Gastrocnemius medialis (tissue), 4 donors: ENCODE measurements at regions not wholly inside any gene's neighbourhood (a gene's known extent, or its start where the extent isn't known, plus 50 kb on each side); places are given as distances from the start of the nearest gene placed in this dataset.

Experiments used
- ATAC-seq, 2 donors: fragments of 150-250 bp; one replicate each; pipeline ENCODE4 v1.9.1; 2016
- DNase-seq, 2 donors: peaks; one replicate each; pipeline ENCODE4 v3.0.0-alpha.2; 2019
- H3K27ac ChIP-seq, 4 donors: fragments of 200-600 bp; sonication (generic); 1 replicate in 1 of 4; 2 replicates in 3 of 4; pipeline ENCODE4 v1.5.1; 2016 to 2018; ENCODE audit warnings: mild to moderate bottlenecking in 2 of 4, moderate library complexity in 1 of 4
- H3K27me3 ChIP-seq, 3 donors: fragments of 200-600 bp; sonication (generic) in 2 of 3; 1 replicate in 1 of 3; 2 replicates in 2 of 3; pipeline versions ENCODE4 v1.5.1 to v1.6.0; 2016 to 2019; ENCODE audit warnings: mild to moderate bottlenecking in 1 of 3, moderate library complexity in 1 of 3
- H3K36me3 ChIP-seq, 2 donors: fragments of 200-600 bp; sonication (generic) in 1 of 2; one replicate each; pipeline ENCODE4 v1.5.1; 2017 to 2018
- H3K4me1 ChIP-seq, 2 donors: fragments of 200-600 bp; sonication (generic) in 1 of 2; one replicate each; pipeline ENCODE4 v1.5.1; 2016 to 2017; ENCODE audit warnings: mild to moderate bottlenecking in 2 of 2
- H3K4me3 ChIP-seq, 4 donors: fragments of 200-600 bp; sonication (generic) in 3 of 4; 1 replicate in 1 of 4; 2 replicates in 3 of 4; pipeline ENCODE4 v1.5.1; 2016 to 2019; ENCODE audit warnings: mild to moderate bottlenecking in 2 of 4
- H3K9me3 ChIP-seq, 3 donors: fragments of 200-600 bp; sonication (generic) in 2 of 3; 1 replicate in 1 of 3; 2 replicates in 2 of 3; pipeline ENCODE4 v1.5.1; 2016 to 2019
- POLR2A ChIP-seq, 2 donors: fragments of 450-650 bp; IDR thresholded peaks; one replicate each; pipeline ENCODE4 v1.6.1; 2017; ENCODE audit warnings: antibody characterized with exemption in 2 of 2, mild to moderate bottlenecking in 2 of 2, moderate library complexity in 2 of 2
- in situ Hi-C, 4 donors: fragments of 200-750 bp; cut with MboI; loops; one replicate each; pipeline versions ENCODE4 v1.15.0 to v1.8.0; 2017; ENCODE audit warnings: low sequenced_read_pairs in 4 of 4
- intact Hi-C: fragments of 100-400 bp; cut with DNase I; formaldehyde crosslinking; loops from one replicate; pipeline ENCODE4 v1.15.1; 2023; ENCODE audit warnings: low total_unique reads
- TF ChIP-seq, protein P1 (sequence below), 5 experiments: fragments of 450-650 bp in 3 of 5; fragments of 200-600 bp in 2 of 5; sonication (generic) in 2 of 5; IDR thresholded peaks in 4 of 5; conservative IDR thresholded peaks in 1 of 5; 1 replicate in 4 of 5; 2 replicates in 1 of 5; pipeline ENCODE4 v1.5.1; 2016 to 2019; ENCODE audit warnings: antibody characterized with exemption in 5 of 5, mild to moderate bottlenecking in 3 of 5, moderate library complexity in 3 of 5

- H3K4me3 ChIP-seq: no peak overlapping the region
- no peaks in the 10 kb centered on the region for H3K9me3 ChIP-seq
- no peaks in the 10 kb centered on the region for H3K36me3 ChIP-seq
- DNase-seq (no peak), ATAC-seq (no peak)
- intact Hi-C loops: no loop called here
- no peaks in the 10 kb centered on the region for H3K27me3 ChIP-seq
- no peak overlapping the region for H3K27ac ChIP-seq
- peaks cover 15 to 17% of the 10 kb centered on the region in 2 donors for H3K4me1 ChIP-seq
- TF ChIP-seq POLR2A (IDR thresholded peaks at IDR 0.05): no peak
- TF ChIP-seq, protein P1, sequence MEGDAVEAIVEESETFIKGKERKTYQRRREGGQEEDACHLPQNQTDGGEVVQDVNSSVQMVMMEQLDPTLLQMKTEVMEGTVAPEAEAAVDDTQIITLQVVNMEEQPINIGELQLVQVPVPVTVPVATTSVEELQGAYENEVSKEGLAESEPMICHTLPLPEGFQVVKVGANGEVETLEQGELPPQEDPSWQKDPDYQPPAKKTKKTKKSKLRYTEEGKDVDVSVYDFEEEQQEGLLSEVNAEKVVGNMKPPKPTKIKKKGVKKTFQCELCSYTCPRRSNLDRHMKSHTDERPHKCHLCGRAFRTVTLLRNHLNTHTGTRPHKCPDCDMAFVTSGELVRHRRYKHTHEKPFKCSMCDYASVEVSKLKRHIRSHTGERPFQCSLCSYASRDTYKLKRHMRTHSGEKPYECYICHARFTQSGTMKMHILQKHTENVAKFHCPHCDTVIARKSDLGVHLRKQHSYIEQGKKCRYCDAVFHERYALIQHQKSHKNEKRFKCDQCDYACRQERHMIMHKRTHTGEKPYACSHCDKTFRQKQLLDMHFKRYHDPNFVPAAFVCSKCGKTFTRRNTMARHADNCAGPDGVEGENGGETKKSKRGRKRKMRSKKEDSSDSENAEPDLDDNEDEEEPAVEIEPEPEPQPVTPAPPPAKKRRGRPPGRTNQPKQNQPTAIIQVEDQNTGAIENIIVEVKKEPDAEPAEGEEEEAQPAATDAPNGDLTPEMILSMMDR (IDR thresholded peaks at IDR 0.05 in 4 of 5, conservative IDR thresholded peaks at IDR 0.05 in 1 of 5): no peak
- in situ Hi-C loops: no loop called here
Observed at GRCh38 chr13:76222511-76222910, 586.4 kb downstream of the LMO7 start.

DNA sequence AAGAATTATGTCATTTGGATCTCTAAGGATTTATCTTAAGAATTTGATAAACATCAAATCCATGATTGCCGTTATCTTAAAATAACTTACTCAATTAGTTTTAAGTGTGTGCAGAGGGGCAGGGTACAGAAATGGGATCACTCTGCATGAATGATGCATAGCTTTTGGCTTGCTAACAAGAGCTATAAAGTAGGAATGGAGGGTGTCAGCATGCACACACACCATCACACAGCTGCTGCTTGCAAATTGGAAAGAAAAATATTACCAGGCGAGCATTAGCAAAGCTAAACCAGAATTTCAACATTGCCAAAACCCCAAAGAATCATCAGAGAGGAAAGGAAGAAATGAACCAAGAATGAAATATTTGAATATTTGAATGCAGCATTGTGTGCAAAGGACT, 580.6 kb downstream of the LMO7 start:
- intact Hi-C loops: no loop called here
- Histone ChIP-seq H3K27ac (no peak overlapping the region), H3K27me3 (no peaks in the 10 kb centered on the region), H3K36me3 (no peaks in the 10 kb centered on the region), H3K9me3 (no peaks in the 10 kb centered on the region), H3K4me1 (no peaks in the 10 kb centered on the region), H3K4me3 (no peak overlapping the region)
- in situ Hi-C loops: no loop called here
- ATAC-seq (no peak), DNase-seq (no peak)
- TF ChIP-seq, protein P1 (IDR thresholded peaks at IDR 0.05 in 4 of 5, conservative IDR thresholded peaks at IDR 0.05 in 1 of 5): no peak
- TF ChIP-seq POLR2A (IDR thresholded peaks at IDR 0.05): no peak

DNA sequence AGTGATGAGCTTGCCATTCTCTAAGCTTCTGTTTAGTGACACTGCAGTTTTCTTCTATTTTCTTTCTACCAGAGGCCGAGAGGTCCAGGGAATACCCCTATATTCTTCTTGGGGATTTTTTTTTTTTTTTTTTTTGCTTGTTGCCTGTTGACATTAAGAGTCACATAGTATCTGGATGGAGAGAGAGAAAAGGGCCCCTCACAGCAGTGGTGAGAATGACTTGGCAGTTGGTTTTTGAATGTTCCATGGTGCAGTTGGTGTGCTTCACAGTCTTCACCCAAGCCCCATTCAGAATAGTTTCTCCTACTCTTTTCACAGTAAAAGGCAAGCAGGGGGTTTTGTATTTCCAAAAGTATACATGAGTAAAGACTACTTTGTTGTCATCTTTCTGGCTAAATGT, 577.9 kb downstream of the LMO7 start:
- Histone ChIP-seq H3K27me3 (no peaks in the 10 kb centered on the region), H3K36me3 (no peaks in the 10 kb centered on the region), H3K4me1 (no peaks in the 10 kb centered on the region), H3K4me3 (no peak overlapping the region), H3K27ac (no peak overlapping the region), H3K9me3 (no peaks in the 10 kb centered on the region)
- no peak for TF ChIP-seq POLR2A (IDR thresholded peaks at IDR 0.05)
- TF ChIP-seq, protein P1 (IDR thresholded peaks at IDR 0.05 in 4 of 5, conservative IDR thresholded peaks at IDR 0.05 in 1 of 5): no peak
- DNase-seq (no peak), ATAC-seq (no peak)
- intact Hi-C loops: no loop called here
- in situ Hi-C loops: no loop called here

- no peaks in the 10 kb centered on the region for H3K4me1 ChIP-seq
- no peak for DNase-seq
- H3K27ac ChIP-seq: no peak overlapping the region
- TF ChIP-seq POLR2A (IDR thresholded peaks at IDR 0.05): no peak
- TF ChIP-seq, protein P1 (IDR thresholded peaks at IDR 0.05 in 4 of 5, conservative IDR thresholded peaks at IDR 0.05 in 1 of 5): no peak
- no peaks in the 10 kb centered on the region for H3K36me3 ChIP-seq
- H3K27me3 ChIP-seq: no peaks in the 10 kb centered on the region
- no peaks in the 10 kb centered on the region for H3K9me3 ChIP-seq
- ATAC-seq: no peak
- in situ Hi-C loops (no loop called here), intact Hi-C loops (no loop called here)
- H3K4me3 ChIP-seq: no peak overlapping the region
Observed at GRCh38 chr13:76213423-76213904, 577.3 kb downstream of the LMO7 start.

DNA sequence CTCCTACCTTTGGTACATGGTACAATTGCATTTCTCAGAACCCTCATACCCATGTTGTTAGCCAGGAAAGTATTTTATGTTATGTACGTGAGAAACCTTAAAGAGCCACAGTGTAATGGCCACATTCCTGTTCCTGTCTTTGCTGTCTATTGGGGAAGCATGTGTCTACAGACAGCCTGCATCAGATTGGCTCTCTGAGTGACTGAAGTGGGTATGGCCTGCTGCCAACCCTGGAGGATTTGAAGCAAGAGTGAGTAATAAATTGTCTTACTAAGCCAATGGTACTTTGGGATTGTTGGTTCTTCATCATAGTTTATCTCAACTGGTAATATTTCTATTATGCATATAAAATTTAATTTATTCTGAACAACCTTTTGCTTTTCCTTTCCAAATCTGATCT, 574.1 kb downstream of the LMO7 start:
- in situ Hi-C loops (no loop called here), intact Hi-C loops (no loop called here)
- H3K4me1 ChIP-seq: no peaks in the 10 kb centered on the region
- no peak overlapping the region for H3K4me3 ChIP-seq
- H3K9me3 ChIP-seq: no peaks in the 10 kb centered on the region
- no peaks in the 10 kb centered on the region for H3K36me3 ChIP-seq
- H3K27ac ChIP-seq: no peak overlapping the region
- no peak for DNase-seq
- no peak for ATAC-seq
- no peaks in the 10 kb centered on the region for H3K27me3 ChIP-seq
- TF ChIP-seq POLR2A (IDR thresholded peaks at IDR 0.05): no peak
- TF ChIP-seq, protein P1 (IDR thresholded peaks at IDR 0.05 in 4 of 5, conservative IDR thresholded peaks at IDR 0.05 in 1 of 5): no peak
